IPS-18a (cell line): ENCODE measurements at regions not wholly inside any gene's neighbourhood (a gene's known extent, or its start where the extent isn't known, plus 50 kb on each side); places are given as distances from the start of the nearest gene placed in this dataset.
"Not testable (repeated sequence)": the region's sequence is repeated elsewhere in the genome, so short reads cannot be mapped to it uniquely, and the experiment has no call there.

Source experiments
- H3K27ac ChIP-seq: one replicate; pipeline ENCODE4 v1.5.1; 2013; ENCODE audit warnings: low read length
- H3K27me3 ChIP-seq: one replicate; pipeline ENCODE4 v1.6.1; 2013; ENCODE audit warnings: mild to moderate bottlenecking, low read length; ENCODE audit not compliant: control insufficient read depth, insufficient read depth
- H3K36me3 ChIP-seq: one replicate; pipeline ENCODE4 v1.6.1; 2013; ENCODE audit warnings: low read depth, low read length; ENCODE audit not compliant: control insufficient read depth
- H3K4me1 ChIP-seq: one replicate; pipeline ENCODE4 v1.6.1; 2013; ENCODE audit warnings: low read depth, low read length; ENCODE audit not compliant: control insufficient read depth
- H3K4me3 ChIP-seq: one replicate; pipeline ENCODE4 v1.5.1; 2013; ENCODE audit warnings: low read length
- H3K9ac ChIP-seq: one replicate; pipeline ENCODE4 v1.6.1; 2013; ENCODE audit warnings: mild to moderate bottlenecking, low read length, moderate library complexity
- H3K9me3 ChIP-seq: one replicate; pipeline ENCODE4 v1.6.1; 2013; ENCODE audit warnings: low read depth, low read length; ENCODE audit not compliant: control insufficient read depth

DNA sequence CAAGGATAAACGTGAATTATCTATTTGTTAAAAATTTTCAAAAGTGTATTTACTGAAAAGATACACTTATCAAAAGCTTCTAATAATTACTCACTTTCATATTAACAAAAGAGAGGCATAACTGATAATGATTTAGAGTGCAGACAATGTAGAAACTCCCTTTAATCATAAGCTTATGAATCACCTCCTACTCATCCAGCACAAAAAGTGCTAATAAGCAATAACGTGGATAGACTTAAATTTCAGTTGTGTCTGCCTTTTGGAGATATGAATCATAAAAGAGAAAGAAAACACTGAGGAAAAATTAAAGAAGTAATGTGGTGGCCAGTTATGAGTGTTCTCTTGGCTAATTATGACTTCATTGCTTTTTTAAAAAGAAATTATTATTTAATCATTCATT is 827.6 kb upstream of the B3GALT2 start:
- no peaks in the 10 kb centered on the region for H3K36me3 ChIP-seq
- no peaks in the 10 kb centered on the region for H3K4me1 ChIP-seq
- H3K9me3 ChIP-seq, result no peaks in the 10 kb centered on the region
- H3K27me3 ChIP-seq, result no peaks in the 10 kb centered on the region
- H3K4me3 ChIP-seq, result no peak overlapping the region
- H3K27ac ChIP-seq, result no peak overlapping the region
- H3K9ac ChIP-seq, result no peak overlapping the region

DNA sequence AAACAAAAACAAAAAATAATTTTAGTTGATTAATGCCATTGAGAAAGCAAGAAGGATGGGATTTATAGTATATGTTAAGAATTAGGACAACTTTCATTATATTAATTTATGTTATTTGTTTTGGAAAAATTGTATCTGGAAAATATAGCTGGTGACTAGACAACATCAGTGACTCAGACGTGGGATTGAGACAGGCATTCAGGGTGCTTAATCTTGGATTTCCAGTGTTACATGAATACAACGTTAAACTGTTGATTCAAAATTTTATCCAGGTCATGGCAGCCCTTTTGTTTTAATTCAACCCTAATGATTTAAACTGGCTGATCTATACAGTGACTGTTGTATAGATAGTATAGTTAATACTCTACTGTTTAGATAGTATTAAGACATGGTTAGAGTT is 827.1 kb upstream of the B3GALT2 start:
- no peak overlapping the region for H3K9ac ChIP-seq
- H3K9me3 ChIP-seq, result no peaks in the 10 kb centered on the region
- no peak overlapping the region for H3K4me3 ChIP-seq
- H3K36me3 ChIP-seq, result no peaks in the 10 kb centered on the region
- H3K27ac ChIP-seq, result no peak overlapping the region
- H3K4me1 ChIP-seq, result no peaks in the 10 kb centered on the region
- H3K27me3 ChIP-seq, result no peaks in the 10 kb centered on the region

DNA sequence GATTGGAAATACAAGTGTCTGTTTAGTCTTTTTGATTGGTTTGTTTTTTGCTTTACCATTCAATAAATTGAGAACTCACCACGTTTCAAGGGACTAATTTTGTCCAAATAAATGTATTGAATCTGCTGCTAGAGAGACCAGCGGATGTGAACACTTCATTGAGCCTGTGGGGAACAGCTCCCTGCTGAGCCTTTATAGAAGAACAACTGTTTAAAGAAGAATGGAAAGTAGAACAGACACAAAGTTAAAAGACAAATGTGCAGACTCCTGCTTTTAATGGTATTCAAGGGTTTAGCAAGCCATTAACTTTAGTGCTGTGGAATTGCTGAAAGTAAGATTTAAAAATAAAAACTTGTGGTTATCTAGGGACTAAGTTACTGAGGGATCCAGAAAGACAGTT is 817.7 kb upstream of the B3GALT2 start:
- Histone ChIP-seq H3K27ac (no peak overlapping the region), H3K4me3 (no peak overlapping the region)

DNA sequence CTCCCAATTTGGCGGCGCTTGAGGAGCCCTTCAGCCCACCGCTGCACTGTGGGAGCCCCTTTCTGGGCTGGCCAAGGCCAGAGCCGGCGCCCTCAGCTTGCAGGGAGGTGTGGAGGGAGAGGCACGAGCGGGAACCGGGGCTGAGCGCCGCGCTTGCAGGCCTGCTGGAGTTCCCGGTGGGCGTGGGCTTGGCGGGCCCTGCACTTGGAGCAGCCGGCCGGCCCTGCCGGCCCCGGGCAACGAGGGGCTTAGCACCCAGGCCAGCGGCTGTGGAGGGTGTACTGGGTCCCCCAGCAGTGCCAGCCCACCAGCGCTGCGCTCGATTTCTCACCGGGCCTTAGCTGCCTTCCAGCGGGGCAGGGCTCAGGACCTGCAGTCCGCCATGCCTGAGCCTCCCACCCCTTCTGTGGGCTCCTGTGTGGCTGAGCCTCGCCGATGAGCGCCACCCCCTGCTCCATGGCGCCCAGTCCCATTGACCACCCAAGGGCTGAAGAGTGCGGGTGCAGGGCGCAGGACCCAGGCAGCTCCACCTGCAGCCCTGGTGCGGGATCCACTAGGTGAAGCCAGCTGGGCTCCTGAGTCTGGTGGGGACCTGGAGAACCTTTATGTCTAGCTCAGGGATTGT is 815.4 kb upstream of the B3GALT2 start:
- H3K9me3 ChIP-seq, H3K9ac ChIP-seq, H3K4me3 ChIP-seq, H3K27me3 ChIP-seq, H3K27ac ChIP-seq, H3K36me3 ChIP-seq, H3K4me1 ChIP-seq: not testable (repeated sequence)

More for the DNA sequence above, 817.7 kb upstream of the B3GALT2 start:
- H3K9me3 ChIP-seq, result no peaks in the 10 kb centered on the region
- H3K9ac ChIP-seq, result no peak overlapping the region
- peaks cover 5% of the 10 kb centered on the region for H3K4me1 ChIP-seq
- H3K27me3 ChIP-seq, result no peaks in the 10 kb centered on the region
- no peaks in the 10 kb centered on the region for H3K36me3 ChIP-seq

DNA sequence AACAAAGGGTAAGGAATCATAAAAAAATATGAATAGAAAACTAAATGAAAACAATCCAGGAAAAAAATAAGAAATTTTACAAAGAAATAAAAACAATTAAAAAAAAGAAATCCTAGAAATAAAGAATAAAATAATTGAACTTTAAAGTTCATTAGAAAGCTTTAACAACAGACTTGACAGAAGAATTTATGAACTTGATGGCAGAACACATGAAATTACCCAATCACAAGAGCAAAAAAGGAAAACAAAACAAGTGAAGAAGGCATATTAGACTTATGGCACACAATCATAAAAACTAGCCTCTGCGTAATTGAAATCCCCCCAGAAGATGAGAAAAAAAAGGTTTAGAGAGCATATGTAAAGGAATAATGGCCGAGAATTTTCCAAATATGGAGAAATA is 802.5 kb upstream of the B3GALT2 start:
- no peaks in the 10 kb centered on the region for H3K9me3 ChIP-seq
- H3K4me3 ChIP-seq, result no peak overlapping the region
- no peak overlapping the region for H3K9ac ChIP-seq
- H3K27ac ChIP-seq, result no peak overlapping the region
- no peaks in the 10 kb centered on the region for H3K4me1 ChIP-seq
- no peaks in the 10 kb centered on the region for H3K27me3 ChIP-seq
- H3K36me3 ChIP-seq, result no peaks in the 10 kb centered on the region

DNA sequence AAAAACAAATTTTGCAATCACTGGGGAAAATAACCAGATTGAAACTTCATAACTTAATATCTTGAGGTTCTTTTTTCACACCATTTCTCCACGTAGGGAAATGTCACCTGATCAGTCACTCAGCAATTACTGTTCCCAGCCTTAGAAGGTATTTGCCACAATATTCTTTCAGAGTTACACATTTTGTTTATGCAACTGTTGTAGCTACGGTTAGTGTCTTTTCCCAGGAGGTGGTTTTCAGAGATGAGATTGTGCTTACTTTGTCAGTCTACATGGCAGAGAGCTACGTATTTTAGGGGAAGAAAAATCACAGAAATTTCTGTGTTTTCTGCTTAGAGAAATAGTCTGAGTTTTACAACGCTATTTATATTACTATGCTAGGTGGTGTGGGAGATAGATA is 792.8 kb upstream of the B3GALT2 start:
- H3K4me3 ChIP-seq, result no peak overlapping the region
- H3K9me3 ChIP-seq, result no peaks in the 10 kb centered on the region
- H3K36me3 ChIP-seq, result no peaks in the 10 kb centered on the region
- H3K4me1 ChIP-seq, result no peaks in the 10 kb centered on the region
- no peak overlapping the region for H3K27ac ChIP-seq
- H3K9ac ChIP-seq, result no peak overlapping the region
- H3K27me3 ChIP-seq, result no peaks in the 10 kb centered on the region

DNA sequence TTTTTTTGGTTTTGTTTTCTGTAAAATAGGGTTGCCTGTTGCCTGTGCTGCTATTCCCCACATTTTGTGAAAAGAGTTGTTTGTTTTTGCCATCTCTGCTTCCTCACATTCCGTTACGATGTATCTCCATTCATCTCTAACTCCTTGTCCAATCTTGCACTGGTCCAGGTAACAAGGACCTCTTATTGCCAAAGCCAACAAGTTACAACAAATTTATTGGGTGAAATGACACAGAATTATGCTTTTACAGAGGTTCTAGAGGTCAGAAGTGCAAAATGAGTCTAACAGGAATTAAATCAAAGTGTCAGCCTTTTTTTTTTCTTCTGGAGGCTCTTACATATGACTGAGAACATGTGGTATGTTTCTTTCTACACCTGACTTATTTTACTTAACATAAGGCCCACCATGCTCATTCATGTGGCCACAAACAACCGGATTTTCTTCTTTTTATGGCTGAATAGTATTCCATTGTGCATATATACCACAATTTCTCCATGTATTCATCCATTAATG is 787.9 kb upstream of the B3GALT2 start:
- no peak overlapping the region for H3K27ac ChIP-seq
- no peak overlapping the region for H3K9ac ChIP-seq
- no peaks in the 10 kb centered on the region for H3K4me1 ChIP-seq
- no peak overlapping the region for H3K4me3 ChIP-seq
- H3K27me3 ChIP-seq, result no peaks in the 10 kb centered on the region
- H3K36me3 ChIP-seq, result no peaks in the 10 kb centered on the region
- H3K9me3 ChIP-seq, result no peaks in the 10 kb centered on the region

DNA sequence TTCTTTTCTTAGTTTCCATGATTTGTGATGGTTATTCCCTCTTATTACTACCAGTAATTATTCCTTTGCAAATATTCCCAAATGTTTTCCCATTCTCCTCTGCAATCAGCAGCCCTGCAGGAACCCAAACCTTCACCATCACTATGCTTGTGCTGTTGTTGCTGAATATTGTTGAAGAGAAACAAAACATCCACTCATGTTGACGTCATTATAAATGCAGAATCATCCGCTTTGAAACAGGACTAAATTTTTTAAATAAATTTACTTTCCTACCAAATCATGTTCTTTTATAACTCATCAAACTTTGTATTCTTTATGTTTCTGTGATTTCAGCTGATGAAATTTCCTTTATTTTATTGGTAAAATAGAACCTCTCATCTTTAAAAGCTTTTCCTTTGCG is 787.0 kb upstream of the B3GALT2 start:
- no peak overlapping the region for H3K4me3 ChIP-seq
- H3K27me3 ChIP-seq, result no peaks in the 10 kb centered on the region
- H3K9me3 ChIP-seq, result no peaks in the 10 kb centered on the region
- no peaks in the 10 kb centered on the region for H3K36me3 ChIP-seq
- no peak overlapping the region for H3K27ac ChIP-seq
- H3K4me1 ChIP-seq, result no peaks in the 10 kb centered on the region
- no peak overlapping the region for H3K9ac ChIP-seq

DNA sequence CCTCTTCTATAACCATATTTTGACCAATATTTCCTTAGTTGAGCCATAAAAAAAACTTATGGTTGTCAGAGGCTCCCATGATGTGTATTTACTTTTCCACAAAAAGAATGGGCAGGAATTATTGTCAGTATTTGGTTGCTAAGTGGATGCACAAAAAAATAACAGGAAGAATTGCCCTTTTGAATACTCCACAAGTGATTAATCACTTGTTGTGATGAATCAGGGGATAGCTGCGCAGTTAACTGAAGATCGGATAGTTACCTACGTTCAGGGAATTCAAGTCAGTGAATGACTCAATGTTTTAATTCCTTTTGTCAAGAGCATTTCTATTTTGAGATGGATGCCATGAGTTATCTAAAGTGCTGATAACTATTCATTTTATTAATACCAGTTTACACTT is 785.2 kb upstream of the B3GALT2 start:
- Histone ChIP-seq H3K9me3 (no peaks in the 10 kb centered on the region), H3K27me3 (no peaks in the 10 kb centered on the region), H3K9ac (no peak overlapping the region), H3K4me3 (no peak overlapping the region), H3K4me1 (no peaks in the 10 kb centered on the region), H3K27ac (no peak overlapping the region), H3K36me3 (no peaks in the 10 kb centered on the region)

DNA sequence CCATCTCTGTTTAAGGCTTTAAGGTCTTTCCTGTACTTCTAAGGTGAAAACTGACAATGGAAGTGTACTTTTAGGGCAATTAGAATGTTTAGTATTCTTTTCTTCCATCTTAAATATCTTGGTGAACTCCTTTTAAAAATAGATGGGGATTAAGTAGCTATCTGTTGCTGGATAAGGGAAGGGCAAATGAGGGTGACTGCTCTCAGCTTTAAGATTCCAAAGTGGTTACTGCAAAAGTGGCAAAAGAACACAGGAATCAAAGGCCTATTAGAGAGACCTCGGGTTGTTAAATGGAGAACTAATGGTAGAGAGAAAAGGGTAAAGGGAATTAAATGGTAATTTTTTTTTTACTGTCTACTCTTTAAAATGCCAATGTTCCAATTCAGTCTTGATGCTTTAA is 774.1 kb upstream of the B3GALT2 start:
- no peak overlapping the region for H3K9ac ChIP-seq
- H3K27ac ChIP-seq, result no peak overlapping the region
- H3K36me3 ChIP-seq, result no peaks in the 10 kb centered on the region
- no peaks in the 10 kb centered on the region for H3K27me3 ChIP-seq
- no peak overlapping the region for H3K4me3 ChIP-seq
- H3K4me1 ChIP-seq, result no peaks in the 10 kb centered on the region
- no peaks in the 10 kb centered on the region for H3K9me3 ChIP-seq

DNA sequence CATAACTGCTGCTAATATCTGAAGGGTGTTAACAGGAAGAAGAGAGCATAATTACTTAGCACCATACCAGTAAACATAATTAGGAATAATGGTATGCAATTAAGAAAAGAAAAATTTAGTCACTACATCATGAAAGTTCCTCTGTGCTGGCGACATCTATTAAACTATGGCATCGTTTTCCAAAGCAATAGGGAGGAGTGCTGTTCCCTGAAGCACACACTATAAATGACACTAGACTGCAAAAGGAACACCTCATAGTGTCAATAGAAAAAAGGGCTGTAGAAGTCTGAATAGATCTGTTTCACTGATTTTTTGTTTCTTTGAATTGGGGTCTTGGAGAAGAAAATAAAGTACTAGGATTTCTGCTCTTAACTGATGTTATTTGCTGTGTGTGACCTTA is 773.6 kb upstream of the B3GALT2 start:
- H3K4me1 ChIP-seq, result no peaks in the 10 kb centered on the region
- no peaks in the 10 kb centered on the region for H3K27me3 ChIP-seq
- H3K4me3 ChIP-seq, result no peak overlapping the region
- no peaks in the 10 kb centered on the region for H3K36me3 ChIP-seq
- H3K9ac ChIP-seq, result no peak overlapping the region
- no peak overlapping the region for H3K27ac ChIP-seq
- no peaks in the 10 kb centered on the region for H3K9me3 ChIP-seq

DNA sequence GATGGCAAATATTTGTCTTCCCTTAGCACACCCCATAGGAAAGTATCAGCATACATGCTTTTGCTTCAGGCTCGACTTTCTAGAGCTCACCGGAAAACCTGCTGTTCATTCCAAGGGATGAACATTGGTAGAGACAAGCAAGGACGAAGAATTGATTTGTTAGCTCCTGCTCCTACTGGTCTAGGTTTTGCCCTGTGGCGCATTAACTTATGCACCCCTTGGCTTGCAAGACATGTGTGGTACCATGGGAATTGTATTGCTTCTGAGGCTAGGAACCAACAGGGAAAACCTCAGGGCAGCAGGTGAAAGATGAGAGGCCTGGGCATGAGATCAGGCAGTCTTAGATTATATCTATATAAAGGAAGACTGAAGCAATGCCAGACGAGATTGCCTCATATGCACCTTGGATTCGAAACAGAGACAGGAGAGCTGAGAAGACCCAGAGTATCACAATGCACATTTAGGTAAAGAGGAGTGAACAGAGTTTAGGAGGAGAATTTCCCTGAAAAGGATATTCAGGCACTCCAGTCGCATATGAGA is 771.2 kb upstream of the B3GALT2 start:
- no peaks in the 10 kb centered on the region for H3K4me1 ChIP-seq
- no peaks in the 10 kb centered on the region for H3K9me3 ChIP-seq
- no peak overlapping the region for H3K27ac ChIP-seq
- H3K9ac ChIP-seq, result no peak overlapping the region
- H3K27me3 ChIP-seq, result no peaks in the 10 kb centered on the region
- H3K36me3 ChIP-seq, result no peaks in the 10 kb centered on the region
- H3K4me3 ChIP-seq, result no peak overlapping the region
